ENCODE measurements at regions not wholly inside any gene's neighbourhood (a gene's known extent, or its start where the extent isn't known, plus 50 kb on each side); places are given as distances from the start of the nearest gene placed in this dataset.

DNA sequence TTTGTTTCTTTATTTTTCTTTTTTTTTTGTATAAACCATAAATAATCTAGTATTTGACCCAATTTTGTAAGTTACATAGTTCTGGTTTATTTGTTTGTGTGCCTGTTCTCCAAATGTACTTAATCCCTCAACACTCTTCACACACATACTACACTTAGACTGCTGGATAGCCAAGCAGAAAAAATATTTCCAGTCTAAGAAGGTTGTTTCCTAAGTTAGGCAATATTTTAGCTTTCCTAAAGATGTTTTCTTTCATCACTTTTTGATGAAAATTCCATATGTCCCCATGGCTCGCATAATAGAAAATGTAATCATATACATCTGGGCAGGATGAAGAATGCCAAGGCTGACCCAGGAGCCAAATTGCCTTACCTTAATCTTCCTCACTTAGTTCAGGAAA lies 105.3 kb downstream of the PPP1R3A start:
- TF ChIP-seq CTCF (IDR thresholded peaks at IDR 0.05; ENCODE audit: low read length) = no peak
- no peak for TF ChIP-seq EZH2 (optimal IDR thresholded peaks at IDR 0.05; ENCODE audit: low read depth, low read length)
- TF ChIP-seq EZH2phosphoT487 (IDR thresholded peaks at IDR 0.05; ENCODE audit: low read length) = no peak
